Fibroblast of lung (primary cell): ENCODE measurements at regions not wholly inside any gene's neighbourhood (a gene's known extent, or its start where the extent isn't known, plus 50 kb on each side); places are given as distances from the start of the nearest gene placed in this dataset.

Source experiments
- DNase-seq, 2 donors: peaks; one replicate each; pipeline versions ENCODE4 v3.0.0 to v3.0.0-alpha.2; 2010; ENCODE audit warnings: low read depth in 2 of 2
- H2AFZ ChIP-seq: 2 replicates; pipeline ENCODE4 v1.5.1; 2012; ENCODE audit warnings: low read length, control low read depth, inconsistent platforms
- H3K27ac ChIP-seq: 2 replicates; pipeline ENCODE4 v1.5.1; 2011; ENCODE audit warnings: low read length, control low read depth; ENCODE audit not compliant: insufficient read depth
- H3K27me3 ChIP-seq: 2 replicates; pipeline ENCODE4 v1.5.1; 2011; ENCODE audit warnings: mild to moderate bottlenecking, low read length; ENCODE audit not compliant: control insufficient read depth, insufficient read depth
- H3K36me3 ChIP-seq: 2 replicates; pipeline ENCODE4 v1.5.1; 2011; ENCODE audit warnings: low read length; ENCODE audit not compliant: control insufficient read depth, insufficient read depth
- H3K4me1 ChIP-seq: 2 replicates; pipeline ENCODE4 v1.5.1; 2011; ENCODE audit warnings: low read length; ENCODE audit not compliant: control insufficient read depth, insufficient read depth; ENCODE audit errors: extremely low read depth
- H3K4me2 ChIP-seq: 2 replicates; pipeline ENCODE4 v1.5.1; 2011; ENCODE audit warnings: low read length, control low read depth; ENCODE audit not compliant: insufficient read depth; ENCODE audit errors: extremely low read depth
- H3K4me3 ChIP-seq, 4 experiments: fragments of 200-600 bp in 1 of 4; sonication (generic) in 1 of 4; replicated peaks in 1 of 4; 2 replicates each; pipeline ENCODE4 v1.5.1; 2011 to 2016; ENCODE audit warnings: low read length in 4 of 4, low read depth in 3 of 4, mild to moderate bottlenecking in 3 of 4, control low read depth in 2 of 4, inconsistent platforms in 1 of 4, mixed read lengths in 1 of 4; ENCODE audit not compliant: insufficient read depth in 1 of 4; ENCODE audit errors: control extremely low read depth in 1 of 4
- H3K79me2 ChIP-seq: 2 replicates; pipeline ENCODE4 v1.5.1; 2012; ENCODE audit warnings: mild to moderate bottlenecking, low read length, inconsistent platforms; ENCODE audit not compliant: control insufficient read depth, insufficient read depth
- H3K9ac ChIP-seq: 2 replicates; pipeline ENCODE4 v1.5.1; 2011; ENCODE audit warnings: mild to moderate bottlenecking, low read length, control low read depth; ENCODE audit not compliant: insufficient read depth
- H3K9me3 ChIP-seq: 2 replicates; pipeline ENCODE4 v1.5.1; 2012; ENCODE audit warnings: low read depth, low read length; ENCODE audit not compliant: control insufficient read depth, insufficient read depth
- H4K20me1 ChIP-seq: 2 replicates; pipeline ENCODE4 v1.5.1; 2011; ENCODE audit warnings: low read length; ENCODE audit not compliant: control insufficient read depth, insufficient read depth; ENCODE audit errors: extremely low read depth
- CTCF ChIP-seq, 2 donors: IDR thresholded peaks in 1 of 2; conservative IDR thresholded peaks in 1 of 2; 1 replicate in 1 of 2; 2 replicates in 1 of 2; pipeline ENCODE4 v1.5.1; 2011 to 2012; ENCODE audit warnings: low read length in 2 of 2, control low read depth in 1 of 2, inconsistent platforms in 1 of 2, low read depth in 1 of 2, mild to moderate bottlenecking in 1 of 2
- EZH2 ChIP-seq: IDR thresholded peaks from 2 replicates; pipeline ENCODE4 v1.5.1; 2012; ENCODE audit warnings: low read length, control low read depth, mild to moderate bottlenecking; ENCODE audit errors: missing control alignments

- Histone ChIP-seq H3K27ac (no peak overlapping the region), H3K9me3 (no peaks in the 10 kb centered on the region), H4K20me1 (no peaks in the 10 kb centered on the region), H3K27me3 (no peaks in the 10 kb centered on the region), H2AFZ (no peak overlapping the region), H3K4me1 (no peaks in the 10 kb centered on the region), H3K9ac (no peak overlapping the region), H3K79me2 (no peaks in the 10 kb centered on the region), H3K4me3 (peak overlapping the region in 1 of 4 experiments; percentile 21), H3K4me2 (no peak overlapping the region), H3K36me3 (no peaks in the 10 kb centered on the region)
- DNase-seq, result peak in 1 of 2 donors; percentile 21
- no peak for TF ChIP-seq EZH2
- no peak for TF ChIP-seq CTCF (conservative IDR thresholded peaks at IDR 0.05 in 1 of 2, IDR thresholded peaks at IDR 0.05 in 1 of 2; ENCODE audit: low read depth in 1 of 2, low read length in 2 of 2)
These were observed 1752.2 kb upstream of the PCDH20 start for GRCh38 chr13:63167699-63168337.

GRCh38 chr13:63166345-63166744, 1750.7 kb upstream of the PCDH20 start:
- no peak overlapping the region for H2AFZ ChIP-seq
- H3K4me3 ChIP-seq, result no peak overlapping the region
- H3K36me3 ChIP-seq, result no peaks in the 10 kb centered on the region
- TF ChIP-seq CTCF (conservative IDR thresholded peaks at IDR 0.05 in 1 of 2, IDR thresholded peaks at IDR 0.05 in 1 of 2; ENCODE audit: low read depth in 1 of 2, low read length in 2 of 2) (no peak), EZH2 (no peak)
- no peaks in the 10 kb centered on the region for H4K20me1 ChIP-seq
- H3K4me2 ChIP-seq, result no peak overlapping the region
- no peak overlapping the region for H3K27ac ChIP-seq
- no peaks in the 10 kb centered on the region for H3K79me2 ChIP-seq
- no peak overlapping the region for H3K9ac ChIP-seq
- H3K9me3 ChIP-seq, result no peaks in the 10 kb centered on the region
- no peak for DNase-seq
- H3K27me3 ChIP-seq, result no peaks in the 10 kb centered on the region
- H3K4me1 ChIP-seq, result no peaks in the 10 kb centered on the region

- H3K27ac ChIP-seq, result no peak overlapping the region
- no peak overlapping the region for H3K9ac ChIP-seq
- TF ChIP-seq CTCF (conservative IDR thresholded peaks at IDR 0.05 in 1 of 2, IDR thresholded peaks at IDR 0.05 in 1 of 2; ENCODE audit: low read depth in 1 of 2, low read length in 2 of 2) (no peak), EZH2 (no peak)
- no peak for DNase-seq
- H3K36me3 ChIP-seq, result no peaks in the 10 kb centered on the region
- H4K20me1 ChIP-seq, result no peaks in the 10 kb centered on the region
- H2AFZ ChIP-seq, result no peak overlapping the region
- no peak overlapping the region for H3K4me3 ChIP-seq
- no peak overlapping the region for H3K4me2 ChIP-seq
- no peaks in the 10 kb centered on the region for H3K9me3 ChIP-seq
- H3K79me2 ChIP-seq, result no peaks in the 10 kb centered on the region
- H3K27me3 ChIP-seq, result no peaks in the 10 kb centered on the region
- no peaks in the 10 kb centered on the region for H3K4me1 ChIP-seq
These were observed 1748.3 kb upstream of the PCDH20 start for GRCh38 chr13:63163903-63164302.
